ENCODE measurements at regions not wholly inside any gene's neighbourhood (a gene's known extent, or its start where the extent isn't known, plus 50 kb on each side); places are given as distances from the start of the nearest gene placed in this dataset.

- no peak for DNase-seq
Observed at GRCh38 chr3:137061186-137061585, 103.4 kb downstream of the IL20RB start.

- no peak for DNase-seq
Observed at GRCh38 chr3:137062250-137062649, 104.5 kb downstream of the IL20RB start.

DNA sequence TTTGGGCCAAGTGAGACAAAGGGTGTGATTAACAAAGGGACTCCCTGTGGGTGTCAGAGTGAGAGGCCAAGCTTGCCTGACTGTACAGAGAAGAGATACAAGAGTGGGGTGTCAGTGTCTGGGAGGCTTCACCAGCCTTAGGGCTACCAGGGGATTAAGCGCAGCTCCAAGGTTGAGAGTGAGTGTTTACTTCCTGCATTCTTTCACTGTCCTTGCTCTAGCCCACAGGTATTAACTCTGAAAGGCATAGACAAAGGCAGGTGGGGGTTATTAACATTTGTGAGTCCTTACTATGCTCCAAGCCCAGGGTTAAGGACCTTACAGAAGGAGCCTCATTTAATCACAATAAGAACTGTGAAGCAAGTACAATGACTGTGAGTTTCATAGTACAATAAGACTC lies 107.6 kb downstream of the IL20RB start:
- DNase-seq: no peak

DNA sequence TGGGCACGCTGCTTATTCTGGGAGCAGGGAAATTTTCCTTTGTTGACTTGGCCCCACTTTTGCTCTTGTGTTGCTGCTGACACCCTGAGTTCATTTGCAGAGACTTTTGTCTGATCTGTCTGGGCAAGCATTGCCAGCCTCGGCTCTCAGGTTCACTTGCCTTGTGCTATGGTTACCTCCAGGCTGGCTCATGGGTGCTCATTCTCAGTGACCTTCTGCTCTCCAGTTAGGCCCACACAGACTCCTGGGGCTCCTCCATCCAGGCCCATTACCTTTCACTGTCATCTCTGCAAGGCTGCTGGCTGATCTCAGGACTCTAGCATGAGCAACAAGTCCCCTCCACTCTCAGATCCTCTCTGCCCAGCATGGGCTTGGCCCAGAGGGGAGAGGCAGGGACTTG lies 108.3 kb downstream of the IL20RB start:
- no peak for DNase-seq

DNA sequence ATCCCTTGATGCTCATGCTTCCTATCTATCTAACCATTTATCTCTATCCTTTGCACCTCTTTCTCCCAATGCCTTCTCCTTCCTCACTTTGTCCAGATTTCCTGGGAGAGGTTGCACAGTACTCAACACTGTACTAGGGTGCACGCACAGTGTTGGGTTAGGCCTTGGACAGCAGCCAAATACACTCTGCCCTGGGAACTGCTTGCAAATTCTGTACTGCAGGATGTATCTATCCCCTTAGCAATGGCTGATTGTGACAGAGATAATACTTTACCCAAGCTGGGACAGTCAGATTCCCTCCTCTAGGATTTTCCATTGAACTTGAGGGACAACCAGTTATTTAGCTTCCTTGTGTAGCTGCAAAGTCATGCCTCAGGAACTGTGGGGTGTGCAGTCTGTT lies 113.3 kb downstream of the IL20RB start:
- DNase-seq: no peak

DNA sequence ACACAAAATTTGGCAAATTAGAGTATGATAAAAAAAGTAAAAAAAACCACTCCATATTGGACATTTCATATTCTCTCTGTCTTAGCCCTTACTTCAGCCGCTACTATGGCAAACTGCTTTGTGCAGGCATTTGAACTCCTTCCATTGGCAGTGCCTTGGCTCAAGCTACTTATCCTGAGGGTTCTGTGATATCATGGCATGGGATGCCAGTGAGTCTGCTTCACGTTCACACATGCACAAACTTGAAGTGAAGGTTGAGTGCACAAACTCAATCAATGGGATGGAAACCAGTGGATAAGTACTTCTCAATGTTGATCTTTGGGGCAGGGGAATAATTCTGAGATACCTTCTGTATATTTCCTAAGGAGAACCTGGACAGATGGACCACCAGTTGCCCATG lies 117.2 kb downstream of the IL20RB start:
- DNase-seq: no peak

- DNase-seq: no peak
Observed at GRCh38 chr3:137078040-137078439, 120.3 kb downstream of the IL20RB start.

DNA sequence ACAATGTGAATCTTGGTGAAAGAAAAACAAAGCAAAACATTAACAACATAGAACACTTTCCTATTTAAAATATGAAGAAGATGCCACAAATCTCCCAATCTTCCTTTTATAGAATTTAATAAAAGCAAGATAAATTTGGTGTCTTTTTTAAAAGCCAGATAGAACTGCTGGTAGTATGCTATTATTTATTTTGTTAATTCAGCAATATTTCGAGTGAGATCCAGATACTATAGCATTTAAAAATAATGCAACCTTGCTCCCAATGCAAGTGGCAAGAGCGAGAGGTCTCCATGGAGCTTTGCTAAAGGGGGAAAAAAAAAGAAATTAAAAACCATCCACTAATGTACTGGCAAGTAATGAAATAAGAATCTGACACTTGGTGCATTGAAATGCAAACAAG lies 121.8 kb downstream of the IL20RB start:
- no peak for DNase-seq

- DNase-seq: no peak
Observed at GRCh38 chr3:137081711-137082110, 123.9 kb downstream of the IL20RB start.

- DNase-seq: no peak
Observed at GRCh38 chr3:137082763-137083162, 125.0 kb downstream of the IL20RB start.

- no peak for DNase-seq
Observed at GRCh38 chr3:137083332-137083731, 125.5 kb downstream of the IL20RB start.

DNA sequence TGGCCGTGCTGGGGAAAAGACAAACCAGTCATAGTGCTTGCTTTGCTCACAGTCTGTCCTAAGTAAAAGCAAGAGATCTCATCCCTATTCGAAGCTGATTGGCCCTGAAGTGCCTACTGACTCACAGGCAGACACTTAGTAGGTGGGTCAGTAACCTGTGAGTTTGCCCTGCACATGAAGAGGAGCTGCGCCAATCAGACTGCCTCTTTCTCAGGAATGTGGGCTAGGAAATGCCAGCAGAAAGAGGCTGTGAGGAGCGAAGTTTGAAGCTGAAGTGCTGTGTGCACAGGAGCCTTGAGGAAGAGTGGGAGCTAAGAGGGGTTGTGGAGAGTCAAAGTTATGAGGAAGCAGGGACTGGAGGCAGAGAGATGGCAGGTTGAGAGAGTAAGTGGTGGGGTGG lies 126.8 kb downstream of the IL20RB start:
- no peak for DNase-seq

DNA sequence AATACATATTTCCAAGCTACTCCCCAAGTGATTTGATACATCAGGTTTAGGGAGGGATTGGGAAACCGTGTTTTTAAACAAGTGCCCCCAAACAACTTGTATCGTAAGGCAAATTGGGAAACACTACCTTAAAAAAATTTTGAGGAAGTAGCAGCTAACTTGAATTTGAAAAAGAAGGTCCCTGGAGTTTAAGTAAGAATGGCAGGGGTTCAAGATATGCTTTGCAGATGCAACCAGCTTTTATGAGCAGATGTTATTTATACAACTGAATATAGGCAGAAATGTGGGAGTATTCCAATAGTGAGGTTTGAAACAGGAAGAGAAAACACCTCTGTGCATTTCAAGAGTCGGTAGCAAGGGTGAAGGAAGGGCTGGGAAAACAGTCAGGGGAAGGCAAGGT lies 139.6 kb downstream of the IL20RB start:
- no peak for DNase-seq

- DNase-seq: no peak
Observed at GRCh38 chr3:137097852-137098251, 140.1 kb downstream of the IL20RB start.

GRCh38 chr3:137099364-137100219 lies 141.8 kb downstream of the IL20RB start:
- no peak for DNase-seq

- DNase-seq: no peak
Observed at GRCh38 chr3:137100326-137100725, 142.5 kb downstream of the IL20RB start.

DNA sequence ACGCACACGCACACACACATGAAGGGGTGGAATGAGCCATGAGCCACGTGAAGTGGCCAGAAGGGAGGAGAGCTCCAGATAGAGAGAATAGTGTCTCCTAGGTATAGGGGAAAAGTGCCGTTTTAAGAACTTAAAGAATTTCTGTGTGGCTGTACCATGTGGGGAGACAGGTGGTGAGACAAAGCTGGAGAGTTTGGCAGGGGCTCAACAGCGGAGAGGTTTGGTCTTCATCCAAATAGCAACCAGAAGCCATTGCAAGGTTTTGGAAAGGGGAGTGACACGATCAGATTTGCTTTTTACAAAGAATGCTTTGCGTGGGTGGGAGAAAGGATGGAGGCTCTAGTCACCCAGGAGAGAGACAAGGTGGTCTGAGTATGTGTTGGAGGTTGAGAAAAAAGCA lies 146.0 kb downstream of the IL20RB start:
- no peak for DNase-seq

DNA sequence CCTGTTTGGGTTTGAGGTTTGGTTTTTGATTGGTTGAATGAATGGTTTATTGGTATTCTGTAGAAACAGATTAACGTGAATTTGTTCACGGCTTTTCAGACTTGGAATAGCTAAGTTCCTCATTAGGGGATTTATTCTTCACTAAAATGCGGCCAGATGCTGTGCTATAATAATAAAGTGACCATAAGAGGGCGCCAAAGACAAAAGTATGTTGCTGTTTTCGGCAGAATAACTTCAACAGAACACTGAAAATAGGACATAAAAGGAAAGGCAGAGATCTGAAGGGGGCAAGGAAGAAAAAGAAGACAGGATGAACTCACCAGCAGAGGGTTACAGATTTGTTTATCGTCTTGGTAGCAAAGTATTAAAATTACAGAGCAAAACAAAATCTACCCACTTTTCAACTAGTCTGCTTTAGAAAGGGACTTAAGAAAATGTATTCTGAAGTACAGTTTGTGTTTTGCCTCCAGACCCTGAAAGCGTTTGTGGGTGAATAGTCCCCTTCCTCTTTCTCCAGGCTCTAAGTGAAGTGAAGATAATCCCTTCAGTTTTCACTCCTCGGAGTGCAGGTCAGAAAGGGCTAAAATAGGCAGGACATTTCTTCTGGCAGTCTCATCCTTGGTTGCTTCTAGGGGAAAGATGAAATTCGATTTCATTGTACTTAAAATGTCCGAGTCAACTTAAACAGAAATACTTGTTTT lies 147.6 kb downstream of the IL20RB start:
- DNase-seq: peak; percentile 71 to 84 (median 72)

- no peak for DNase-seq
Observed at GRCh38 chr3:137106612-137107240, 148.9 kb downstream of the IL20RB start.

GRCh38 chr3:137108699-137109440 lies 151.1 kb downstream of the IL20RB start:
- DNase-seq: no peak

GRCh38 chr3:137110392-137110996 lies 152.7 kb downstream of the IL20RB start:
- peak; percentile 11 to 23 (median 22) for DNase-seq

GRCh38 chr3:137111497-137111896 lies 153.7 kb downstream of the IL20RB start:
- no peak for DNase-seq

DNA sequence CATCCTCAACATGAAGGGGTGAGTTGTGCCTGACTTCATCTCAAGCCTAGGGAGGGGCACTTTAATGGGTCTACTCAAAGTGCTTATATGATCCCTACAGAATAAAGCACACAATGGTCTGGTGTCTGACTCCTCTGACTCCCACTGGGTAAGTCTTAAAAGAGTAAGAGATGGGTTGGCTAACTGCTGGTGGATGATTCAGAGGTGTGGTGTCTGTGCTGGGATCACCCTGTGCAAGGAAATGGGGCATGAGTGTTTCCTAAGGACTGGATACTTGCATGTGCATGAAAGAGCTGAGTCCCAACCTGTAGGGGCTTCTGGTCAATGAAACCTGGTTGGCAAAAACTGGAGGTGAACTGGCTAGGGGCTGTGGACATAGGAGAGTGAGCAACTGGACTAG lies 158.8 kb downstream of the IL20RB start:
- DNase-seq: no peak

All from suppressor macrophage treated with lipopolysaccharide for 1 hour (primary cell).